Thyroid gland (tissue), 4 donors: ENCODE measurements at regions not wholly inside any gene's neighbourhood (a gene's known extent, or its start where the extent isn't known, plus 50 kb on each side); places are given as distances from the start of the nearest gene placed in this dataset.

Source experiments
- DNase-seq, 2 donors: peaks; one replicate each; pipeline ENCODE4 v3.0.0-alpha.2; 2019
- H3K27ac ChIP-seq, 3 donors: fragments of 200-600 bp; sonication (generic); 1 replicate in 2 of 3; 2 replicates in 1 of 3; pipeline ENCODE4 v1.5.1; 2016 to 2019; ENCODE audit warnings: mild to moderate bottlenecking in 1 of 3, moderate library complexity in 1 of 3
- H3K27me3 ChIP-seq: fragments of 200-600 bp; sonication (generic); one replicate; pipeline ENCODE4 v1.5.1; 2019
- H3K36me3 ChIP-seq, 2 donors: fragments of 200-600 bp; sonication (generic); one replicate each; pipeline ENCODE4 v1.5.1; 2016 to 2019
- H3K4me1 ChIP-seq, 2 donors: fragments of 200-600 bp; sonication (generic); one replicate each; pipeline ENCODE4 v1.5.1; 2017 to 2019
- H3K4me3 ChIP-seq, 3 donors: fragments of 200-600 bp; sonication (generic); replicated peaks in 1 of 3; 1 replicate in 2 of 3; 2 replicates in 1 of 3; pipeline ENCODE4 v1.5.1; 2016; ENCODE audit warnings: mild to moderate bottlenecking in 1 of 3
- H3K9me3 ChIP-seq: fragments of 200-600 bp; sonication (generic); one replicate; pipeline ENCODE4 v1.5.1; 2017
- POLR2A ChIP-seq, 2 donors: fragments of 450-650 bp; IDR thresholded peaks; one replicate each; pipeline ENCODE4 v1.6.1; 2017; ENCODE audit warnings: antibody characterized with exemption in 2 of 2, mild to moderate bottlenecking in 2 of 2, moderate library complexity in 1 of 2
- WGBS, 2 donors: methylation state at CpG; one replicate each; pipeline ENCODE4 v1.1.5; 2017; 5-methylcytosine and 5-hydroxymethylcytosine counted together
- intact Hi-C: fragments of 100-400 bp; cut with DNase I; formaldehyde crosslinking; loops from one replicate; pipeline ENCODE4 v1.15.1; 2023
- TF ChIP-seq, protein P1 (sequence below), 6 experiments: fragments of 200-600 bp in 3 of 6; fragments of 450-650 bp in 3 of 6; sonication (generic) in 3 of 6; IDR thresholded peaks; one replicate each; pipeline ENCODE4 v1.5.1; 2016 to 2019; ENCODE audit warnings: antibody characterized with exemption in 6 of 6, mild to moderate bottlenecking in 2 of 6, inconsistent platforms in 1 of 6, moderate library complexity in 1 of 6

DNA sequence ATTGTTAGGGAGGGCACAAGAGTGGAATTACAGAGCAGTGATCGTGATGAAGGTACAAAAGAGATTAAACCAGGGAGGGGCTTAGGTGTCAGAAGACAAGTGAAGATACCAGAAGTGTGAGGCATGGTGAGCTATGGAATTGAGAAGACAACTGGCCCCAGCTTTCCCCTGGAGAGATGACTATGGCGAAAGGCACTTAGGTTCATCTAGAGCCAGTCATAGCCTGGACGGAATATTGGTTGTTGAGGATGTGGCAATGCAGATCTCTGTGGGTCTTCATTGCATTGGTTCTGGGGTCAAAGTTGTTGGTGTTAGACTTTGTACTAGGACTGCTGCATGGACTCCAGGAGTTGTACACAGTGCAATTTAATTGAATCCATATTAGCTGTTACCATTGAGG lies 115.7 kb downstream of the FASLG start:
- 84 to 92% methylated on average over 3 of the region's 3 CpGs for WGBS, 2 donors
- H3K9me3 ChIP-seq = no peaks in the 10 kb centered on the region
- H3K4me1 ChIP-seq = no peaks in the 10 kb centered on the region
- TF ChIP-seq, protein P1, sequence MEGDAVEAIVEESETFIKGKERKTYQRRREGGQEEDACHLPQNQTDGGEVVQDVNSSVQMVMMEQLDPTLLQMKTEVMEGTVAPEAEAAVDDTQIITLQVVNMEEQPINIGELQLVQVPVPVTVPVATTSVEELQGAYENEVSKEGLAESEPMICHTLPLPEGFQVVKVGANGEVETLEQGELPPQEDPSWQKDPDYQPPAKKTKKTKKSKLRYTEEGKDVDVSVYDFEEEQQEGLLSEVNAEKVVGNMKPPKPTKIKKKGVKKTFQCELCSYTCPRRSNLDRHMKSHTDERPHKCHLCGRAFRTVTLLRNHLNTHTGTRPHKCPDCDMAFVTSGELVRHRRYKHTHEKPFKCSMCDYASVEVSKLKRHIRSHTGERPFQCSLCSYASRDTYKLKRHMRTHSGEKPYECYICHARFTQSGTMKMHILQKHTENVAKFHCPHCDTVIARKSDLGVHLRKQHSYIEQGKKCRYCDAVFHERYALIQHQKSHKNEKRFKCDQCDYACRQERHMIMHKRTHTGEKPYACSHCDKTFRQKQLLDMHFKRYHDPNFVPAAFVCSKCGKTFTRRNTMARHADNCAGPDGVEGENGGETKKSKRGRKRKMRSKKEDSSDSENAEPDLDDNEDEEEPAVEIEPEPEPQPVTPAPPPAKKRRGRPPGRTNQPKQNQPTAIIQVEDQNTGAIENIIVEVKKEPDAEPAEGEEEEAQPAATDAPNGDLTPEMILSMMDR (IDR thresholded peaks at IDR 0.05) = no peak
- TF ChIP-seq POLR2A (IDR thresholded peaks at IDR 0.05) = no peak
- H3K4me3 ChIP-seq = no peak overlapping the region
- H3K36me3 ChIP-seq = no peaks in the 10 kb centered on the region
- no peak overlapping the region for H3K27ac ChIP-seq
- no peaks in the 10 kb centered on the region for H3K27me3 ChIP-seq
- intact Hi-C loops = no loop called here
- DNase-seq = no peak

DNA sequence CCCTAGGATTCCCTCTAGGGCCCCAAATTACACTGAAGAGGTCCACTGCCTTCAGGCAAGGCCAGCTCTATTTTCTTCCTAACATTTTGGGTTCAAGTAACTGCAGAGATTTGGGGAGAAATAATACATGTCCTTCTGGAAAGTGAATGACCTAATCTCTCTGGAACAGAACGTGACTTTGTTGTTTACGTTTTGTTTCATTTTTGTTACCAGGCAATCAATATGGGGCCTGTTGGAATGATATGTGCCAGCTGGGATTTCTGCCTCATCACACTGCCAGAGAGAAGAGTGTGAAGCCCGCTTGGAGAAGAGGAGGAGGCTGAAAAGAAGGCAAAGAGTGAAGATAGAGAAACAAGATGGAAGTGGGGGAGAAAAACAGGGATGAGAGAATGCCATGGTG lies 116.7 kb downstream of the FASLG start:
- TF ChIP-seq, protein P1 (IDR thresholded peaks at IDR 0.05) = no peak
- no peak for TF ChIP-seq POLR2A (IDR thresholded peaks at IDR 0.05)
- H3K27ac ChIP-seq = no peak overlapping the region
- H3K4me3 ChIP-seq = no peak overlapping the region
- H3K4me1 ChIP-seq = no peaks in the 10 kb centered on the region
- no peaks in the 10 kb centered on the region for H3K9me3 ChIP-seq
- no peak for DNase-seq
- intact Hi-C loops = no loop called here
- 79 to 81% methylated on average over 3 of the region's 3 CpGs for WGBS, 2 donors
- H3K36me3 ChIP-seq = no peaks in the 10 kb centered on the region
- no peaks in the 10 kb centered on the region for H3K27me3 ChIP-seq

DNA sequence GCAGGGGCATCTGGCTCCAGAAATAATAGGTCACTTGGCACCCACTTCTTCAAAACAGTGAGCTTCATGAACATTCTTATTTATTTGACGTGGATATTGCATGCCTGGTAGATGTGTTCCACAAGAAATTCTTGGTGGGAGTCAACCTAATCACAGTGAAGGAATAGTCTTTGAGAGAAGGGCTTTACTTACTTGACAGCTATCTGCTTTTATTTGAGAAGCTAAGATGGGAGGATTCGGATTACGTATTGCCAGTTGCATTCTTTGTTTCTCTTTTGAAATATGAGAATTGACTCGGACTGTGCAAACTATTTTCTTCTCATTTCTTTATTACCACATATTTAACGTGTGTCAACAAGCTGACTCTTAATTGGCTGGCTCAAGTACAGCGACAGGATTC lies 117.2 kb downstream of the FASLG start:
- H3K27ac ChIP-seq = no peak overlapping the region
- no peak for DNase-seq
- no peaks in the 10 kb centered on the region for H3K9me3 ChIP-seq
- H3K36me3 ChIP-seq = no peaks in the 10 kb centered on the region
- TF ChIP-seq, protein P1 (IDR thresholded peaks at IDR 0.05) = no peak
- no peak for TF ChIP-seq POLR2A (IDR thresholded peaks at IDR 0.05)
- H3K4me3 ChIP-seq = no peak overlapping the region
- no peaks in the 10 kb centered on the region for H3K27me3 ChIP-seq
- intact Hi-C loops = no loop called here
- H3K4me1 ChIP-seq = no peaks in the 10 kb centered on the region
- WGBS, 2 donors = 81 to 83% methylated on average over 6 of the region's 6 CpGs

DNA sequence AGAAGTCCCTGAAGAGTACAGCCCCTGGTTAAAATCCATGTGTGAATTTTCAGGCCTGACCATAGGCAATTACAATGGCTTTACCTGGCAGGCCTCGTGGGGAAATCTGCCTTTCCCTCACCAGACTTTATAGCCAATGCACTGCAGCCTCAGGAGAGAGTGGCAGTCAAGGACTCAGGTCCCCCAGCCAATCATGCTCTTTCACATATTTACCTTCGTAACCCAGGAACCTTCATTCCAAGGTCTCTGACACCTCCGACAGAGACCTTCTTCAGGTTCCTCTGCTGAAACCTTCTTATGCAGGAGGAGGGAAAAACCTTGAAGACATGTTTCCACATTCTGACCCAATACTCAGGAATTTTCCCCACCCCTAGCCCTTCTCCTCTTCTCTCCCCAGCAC lies 118.9 kb downstream of the FASLG start:
- intact Hi-C loops = no loop called here
- no peak overlapping the region for H3K27ac ChIP-seq

More for the DNA sequence above, 118.9 kb downstream of the FASLG start:
- no peaks in the 10 kb centered on the region for H3K27me3 ChIP-seq
- DNase-seq = no peak
- TF ChIP-seq, protein P1 (IDR thresholded peaks at IDR 0.05) = no peak
- TF ChIP-seq POLR2A (IDR thresholded peaks at IDR 0.05) = no peak
- H3K9me3 ChIP-seq = no peaks in the 10 kb centered on the region
- 52 to 55% methylated on average over 3 of the region's 3 CpGs for WGBS, 2 donors
- no peak overlapping the region for H3K4me3 ChIP-seq
- no peaks in the 10 kb centered on the region for H3K36me3 ChIP-seq
- no peaks in the 10 kb centered on the region for H3K4me1 ChIP-seq
